ENCODE measurements at regions not wholly inside any gene's neighbourhood (a gene's known extent, or its start where the extent isn't known, plus 50 kb on each side); places are given as distances from the start of the nearest gene placed in this dataset.

DNA sequence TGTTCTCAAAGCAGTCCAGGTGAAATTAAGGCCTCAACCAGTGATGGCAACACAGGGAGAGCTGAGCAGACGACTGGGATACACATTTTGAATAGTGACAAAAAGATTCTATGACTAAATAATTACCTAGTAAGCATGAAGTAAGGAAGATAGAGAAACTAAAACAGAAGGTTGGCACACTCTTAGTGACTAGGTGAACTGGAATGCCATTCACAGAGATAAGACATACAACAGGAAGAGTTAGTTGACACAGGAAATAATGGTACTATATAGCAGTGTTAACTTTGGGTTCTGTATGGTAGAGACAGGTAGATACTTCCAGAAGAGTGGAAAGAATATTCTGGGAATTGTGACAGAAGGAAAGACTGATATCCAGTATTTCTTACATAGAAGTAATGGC lies 181.8 kb upstream of the NT5C1B start:
- no peaks in the 10 kb centered on the region for H3K36me3 ChIP-seq (ENCODE audit: control insufficient read depth, insufficient read depth, low read length)
- BruUV-seq (replicated peaks), result no TSS peak
- CTCF ChIA-PET (ENCODE audit: low intra/inter-chr PET ratio), result no interaction called here
- TF ChIP-seq, protein P1, sequence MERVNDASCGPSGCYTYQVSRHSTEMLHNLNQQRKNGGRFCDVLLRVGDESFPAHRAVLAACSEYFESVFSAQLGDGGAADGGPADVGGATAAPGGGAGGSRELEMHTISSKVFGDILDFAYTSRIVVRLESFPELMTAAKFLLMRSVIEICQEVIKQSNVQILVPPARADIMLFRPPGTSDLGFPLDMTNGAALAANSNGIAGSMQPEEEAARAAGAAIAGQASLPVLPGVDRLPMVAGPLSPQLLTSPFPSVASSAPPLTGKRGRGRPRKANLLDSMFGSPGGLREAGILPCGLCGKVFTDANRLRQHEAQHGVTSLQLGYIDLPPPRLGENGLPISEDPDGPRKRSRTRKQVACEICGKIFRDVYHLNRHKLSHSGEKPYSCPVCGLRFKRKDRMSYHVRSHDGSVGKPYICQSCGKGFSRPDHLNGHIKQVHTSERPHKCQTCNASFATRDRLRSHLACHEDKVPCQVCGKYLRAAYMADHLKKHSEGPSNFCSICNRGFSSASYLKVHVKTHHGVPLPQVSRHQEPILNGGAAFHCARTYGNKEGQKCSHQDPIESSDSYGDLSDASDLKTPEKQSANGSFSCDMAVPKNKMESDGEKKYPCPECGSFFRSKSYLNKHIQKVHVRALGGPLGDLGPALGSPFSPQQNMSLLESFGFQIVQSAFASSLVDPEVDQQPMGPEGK (CRISPR knock-in tag; IDR thresholded peaks at IDR 0.05; ENCODE audit: borderline replicate concordance), result no peak
- TF ChIP-seq THRAP3 (IDR thresholded peaks at IDR 0.05; ENCODE audit: borderline replicate concordance) (no peak), HSF4 (CRISPR knock-in tag; IDR thresholded peaks at IDR 0.05; ENCODE audit: borderline replicate concordance) (no peak), BRCA1 (IDR thresholded peaks at IDR 0.05) (no peak), BRCA1 (CRISPR knock-in tag; IDR thresholded peaks at IDR 0.05) (no peak), MAX (CRISPR knock-in tag; IDR thresholded peaks at IDR 0.05) (no peak), PRMT5 (CRISPR knock-in tag; IDR thresholded peaks at IDR 0.05) (no peak)
- H3K9ac ChIP-seq (ENCODE audit: insufficient read depth in 1 of 2, low read depth in 2 of 2, low read length in 2 of 2), result no peak overlapping the region
- DNase-seq (ENCODE audit: extremely low read depth in 1 of 4, low spot score in 3 of 4), result no peak
- no peak overlapping the region for H3K27ac ChIP-seq (ENCODE audit: extremely low read depth, low read depth, low read length)
- no peaks in the 10 kb centered on the region for H3K4me1 ChIP-seq (replicated peaks in 1 of 2; ENCODE audit: control insufficient read depth in 2 of 2, insufficient read depth in 2 of 2, low read length in 2 of 2)
- in situ Hi-C loops (cut with MboI), result loop anchor here (25.0 kb wide), 1 partner anchor 1091 kb away; no protein-coding TSS in a partner anchor
- no peak for ATAC-seq
- POLR2A ChIA-PET, result no interaction called here
- WGBS (ENCODE audit: insufficient coverage, low coverage, missing lambda C conversion rate), result 0% methylated on average over 1 of the region's 1 CpG
- no peak for FAIRE-seq
- H3K4me3 ChIP-seq, result no peak overlapping the region
- no peaks in the 10 kb centered on the region for H3K9me1 ChIP-seq (ENCODE audit: control insufficient read depth, insufficient read depth, low read length)
- H3K9me3 ChIP-seq (replicated peaks; ENCODE audit: control insufficient read depth, insufficient read depth, low read depth, low read length), result no peaks in the 10 kb centered on the region
- no peaks in the 10 kb centered on the region for H3K79me2 ChIP-seq (ENCODE audit: control insufficient read depth, insufficient read depth, low read length)
- intact Hi-C loops (cut with micrococcal nuclease), result no loop called here
- no peak overlapping the region for H3K4me2 ChIP-seq (ENCODE audit: insufficient read depth, low read length)
- no peaks in the 10 kb centered on the region for H4K20me1 ChIP-seq (replicated peaks; ENCODE audit: control insufficient read depth, insufficient read depth, low read length)
- H3K27me3 ChIP-seq (ENCODE audit: control insufficient read depth in 2 of 2, insufficient read depth in 2 of 2, low read length in 2 of 2), result no peaks in the 10 kb centered on the region
- no peak overlapping the region for H2AFZ ChIP-seq (ENCODE audit: low read depth, low read length)
